H4 (cell line): ENCODE measurements at regions not wholly inside any gene's neighbourhood (a gene's known extent, or its start where the extent isn't known, plus 50 kb on each side); places are given as distances from the start of the nearest gene placed in this dataset.

Experiments used
- DNase-seq: peaks from one replicate; pipeline ENCODE4 v3.0.0-alpha.2; 2015; ENCODE audit warnings: low spot score

DNA sequence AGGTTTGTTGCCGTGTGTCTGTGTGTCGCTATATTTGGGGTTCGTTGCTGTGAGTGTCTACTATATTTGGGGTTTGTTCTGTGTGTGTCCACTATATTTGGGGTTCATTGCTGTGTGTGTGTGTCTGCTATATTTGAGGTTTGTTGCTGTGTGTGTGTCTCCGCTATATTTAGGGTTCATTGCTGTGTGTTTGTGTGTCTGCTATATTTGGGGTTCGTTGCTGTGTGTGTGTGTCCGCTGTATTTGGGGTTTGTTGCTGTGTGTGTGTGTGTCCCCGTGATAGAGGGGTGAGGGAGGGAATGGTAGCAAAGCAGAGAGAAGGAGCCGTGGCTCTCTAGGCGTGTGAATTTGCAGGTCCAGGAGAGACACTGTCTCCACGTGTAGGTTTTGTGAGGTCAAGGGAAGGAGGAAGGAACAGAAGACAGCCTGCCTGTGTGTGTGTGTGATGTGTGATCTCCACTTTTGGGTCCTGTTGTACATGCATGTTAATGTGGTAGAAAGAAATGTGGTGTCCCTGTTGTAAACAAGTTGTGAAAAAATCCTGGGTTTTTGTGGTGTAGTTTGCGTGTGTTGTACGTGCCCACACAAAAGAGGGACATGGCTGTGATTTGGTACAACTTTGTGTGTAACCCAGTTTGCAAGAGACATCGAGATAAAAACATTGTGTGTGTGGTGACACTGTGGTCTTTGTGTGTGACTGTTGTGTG, 56.3 kb upstream of the ECE1 start:
- DNase-seq = no peak

GRCh38 chr1:21344750-21345443, 54.6 kb upstream of the ECE1 start:
- no peak for DNase-seq

DNA sequence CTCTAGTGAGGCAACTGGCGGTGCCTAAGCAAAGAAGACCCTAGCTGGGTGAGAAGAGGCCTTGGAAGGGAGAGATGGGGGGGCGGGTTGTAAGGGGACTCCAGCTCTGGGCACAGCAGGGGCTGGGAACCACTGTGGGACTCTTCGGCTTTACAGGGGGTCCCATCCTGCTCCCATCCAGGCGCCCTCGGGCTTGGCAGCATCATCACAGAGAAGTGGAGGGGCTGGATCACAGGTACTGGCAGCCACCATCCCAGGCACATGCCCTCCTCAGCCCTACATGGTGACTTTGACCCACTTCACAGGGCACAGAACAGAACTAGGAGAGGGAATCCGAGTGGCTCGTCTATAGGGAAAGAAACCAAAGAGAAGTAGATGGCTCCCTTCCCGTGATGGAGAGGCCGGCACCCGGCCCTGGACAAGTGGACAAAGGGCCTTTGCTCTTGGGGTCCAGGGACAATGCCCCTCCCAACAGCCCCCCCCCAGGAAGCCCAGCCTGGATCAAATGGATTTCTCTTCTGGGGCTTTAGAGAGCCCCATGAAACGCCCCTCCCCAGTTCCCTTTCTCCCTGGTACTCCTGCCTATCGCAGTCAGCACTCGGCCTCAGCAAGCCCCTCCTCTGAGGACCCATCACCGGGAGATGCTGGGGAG, 54.0 kb upstream of the ECE1 start:
- DNase-seq = no peak

DNA sequence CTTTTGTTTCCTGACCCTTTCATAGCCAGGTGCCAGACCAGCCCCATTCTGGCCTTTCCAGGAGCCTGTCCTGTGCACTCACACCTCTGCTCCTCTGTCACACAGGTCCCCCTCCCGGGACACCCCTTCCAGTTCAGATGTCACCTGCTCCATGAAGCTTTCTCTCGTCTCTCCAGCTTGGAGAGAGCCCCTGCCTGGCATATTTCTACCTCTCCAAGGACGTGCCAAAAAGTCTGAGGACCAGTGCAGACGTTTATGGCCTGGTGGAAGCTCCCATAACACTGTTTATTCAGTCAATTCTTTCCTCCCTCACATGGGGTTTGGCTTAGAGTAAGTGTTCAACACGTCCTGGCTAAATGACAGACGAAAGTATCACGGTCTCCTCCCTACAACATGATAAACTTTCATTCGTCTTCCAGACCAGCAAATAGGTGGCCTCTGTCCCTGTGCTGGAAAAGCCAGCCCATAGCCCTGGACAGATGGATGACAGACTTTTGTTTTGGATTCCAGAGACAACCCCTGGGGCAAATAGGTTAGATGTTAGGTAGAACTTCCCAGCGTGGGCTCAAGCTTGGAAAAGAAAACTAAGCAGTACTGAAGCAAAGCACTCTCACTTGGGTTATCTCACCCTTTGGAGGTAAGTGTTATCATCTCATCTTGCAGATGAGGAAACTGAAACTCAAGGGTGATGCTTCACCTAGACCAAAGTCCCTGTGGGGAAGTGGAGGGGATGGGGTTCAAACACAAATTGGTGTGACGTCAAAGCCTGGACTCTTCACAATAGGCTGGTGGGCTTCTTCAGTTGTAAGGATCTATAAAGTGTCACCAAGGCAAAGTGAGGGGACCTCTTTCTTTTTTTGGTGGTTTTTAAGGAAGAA, 52.9 kb upstream of the ECE1 start:
- no peak for DNase-seq

GRCh38 chr1:21341517-21342078, 51.3 kb upstream of the ECE1 start:
- DNase-seq = no peak

GRCh38 chr1:21341022-21341421, 50.8 kb upstream of the ECE1 start:
- no peak for DNase-seq

DNA sequence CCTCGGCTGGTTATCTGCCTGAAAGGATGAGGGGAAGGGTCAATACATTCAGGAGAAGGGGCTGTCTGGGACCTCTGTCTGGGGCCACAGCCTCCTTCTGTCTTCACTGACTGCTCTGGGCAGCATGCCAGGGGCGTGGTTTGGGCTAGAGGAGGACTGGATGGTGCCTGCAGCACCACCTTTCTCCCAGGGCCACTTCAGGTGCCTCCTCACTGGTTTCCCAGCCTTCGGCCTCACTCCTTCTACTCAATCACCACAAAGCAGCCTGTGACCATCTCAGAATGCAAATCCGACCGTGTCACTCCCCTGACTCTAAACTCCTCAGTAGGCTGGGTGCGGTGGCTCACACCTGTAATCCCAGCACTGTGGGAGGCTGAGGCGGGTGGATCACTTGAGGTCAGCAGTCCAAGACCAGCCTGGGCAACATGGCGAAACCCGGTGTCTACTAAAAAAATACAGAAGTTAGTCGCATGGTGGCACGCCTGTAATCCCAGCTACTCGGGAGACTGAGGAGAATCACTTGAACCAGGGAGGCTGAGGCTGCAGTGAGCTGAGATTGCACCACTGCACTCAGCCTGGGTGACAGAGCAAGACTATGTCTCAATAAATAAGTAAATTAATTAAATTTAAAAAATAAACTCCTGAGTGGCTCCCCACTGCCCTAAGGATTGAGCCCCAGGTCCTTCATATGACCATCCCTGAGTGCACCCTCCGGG, 50.1 kb upstream of the ECE1 start:
- DNase-seq = no peak
